GM12865 (cell line): ENCODE measurements at regions not wholly inside any gene's neighbourhood (a gene's known extent, or its start where the extent isn't known, plus 50 kb on each side); places are given as distances from the start of the nearest gene placed in this dataset.
"Not testable (repeated sequence)": the region's sequence is repeated elsewhere in the genome, so short reads cannot be mapped to it uniquely, and the experiment has no call there.

Source experiments
- DNase-seq: peaks from one replicate; pipeline ENCODE4 v3.0.0; 2010; ENCODE audit warnings: low read depth
- H3K4me3 ChIP-seq: 2 replicates; pipeline ENCODE4 v1.5.1; 2011; ENCODE audit warnings: mild to moderate bottlenecking, low read depth, low read length, control low read depth
- TF ChIP-seq, protein P1 (sequence below): IDR thresholded peaks from 2 replicates; pipeline ENCODE4 v1.5.1; 2011; ENCODE audit warnings: low read length, control low read depth, low read depth, inconsistent platforms; ENCODE audit not compliant: insufficient read depth; ENCODE audit errors: missing control alignments

- no peak overlapping the region for H3K4me3 ChIP-seq
- DNase-seq = no peak
- TF ChIP-seq, protein P1, sequence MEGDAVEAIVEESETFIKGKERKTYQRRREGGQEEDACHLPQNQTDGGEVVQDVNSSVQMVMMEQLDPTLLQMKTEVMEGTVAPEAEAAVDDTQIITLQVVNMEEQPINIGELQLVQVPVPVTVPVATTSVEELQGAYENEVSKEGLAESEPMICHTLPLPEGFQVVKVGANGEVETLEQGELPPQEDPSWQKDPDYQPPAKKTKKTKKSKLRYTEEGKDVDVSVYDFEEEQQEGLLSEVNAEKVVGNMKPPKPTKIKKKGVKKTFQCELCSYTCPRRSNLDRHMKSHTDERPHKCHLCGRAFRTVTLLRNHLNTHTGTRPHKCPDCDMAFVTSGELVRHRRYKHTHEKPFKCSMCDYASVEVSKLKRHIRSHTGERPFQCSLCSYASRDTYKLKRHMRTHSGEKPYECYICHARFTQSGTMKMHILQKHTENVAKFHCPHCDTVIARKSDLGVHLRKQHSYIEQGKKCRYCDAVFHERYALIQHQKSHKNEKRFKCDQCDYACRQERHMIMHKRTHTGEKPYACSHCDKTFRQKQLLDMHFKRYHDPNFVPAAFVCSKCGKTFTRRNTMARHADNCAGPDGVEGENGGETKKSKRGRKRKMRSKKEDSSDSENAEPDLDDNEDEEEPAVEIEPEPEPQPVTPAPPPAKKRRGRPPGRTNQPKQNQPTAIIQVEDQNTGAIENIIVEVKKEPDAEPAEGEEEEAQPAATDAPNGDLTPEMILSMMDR = no peak
Measured at GRCh38 chr2:128611421-128612320, 293.0 kb upstream of the HS6ST1 start.

DNA sequence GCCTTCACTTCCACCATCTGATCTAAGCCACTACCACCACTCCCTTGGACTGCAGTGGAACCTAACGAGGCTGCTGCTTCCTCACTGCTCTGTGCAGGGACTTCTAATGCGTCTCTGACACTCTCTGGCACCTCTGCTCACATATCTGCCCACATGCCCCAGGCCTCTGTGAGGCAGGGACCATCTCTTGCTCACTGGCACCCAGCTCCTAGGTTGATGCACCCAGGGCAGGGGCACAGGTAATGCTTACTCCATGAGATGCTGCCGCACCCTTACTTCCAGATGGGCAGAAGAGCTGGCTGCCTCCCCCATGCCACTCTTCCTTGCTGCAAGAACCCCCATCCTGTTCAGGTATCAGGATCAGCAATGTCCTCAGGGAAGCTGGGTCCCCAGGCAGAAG, 294.0 kb upstream of the HS6ST1 start:
- no peak for DNase-seq
- TF ChIP-seq, protein P1 = no peak
- H3K4me3 ChIP-seq = no peak overlapping the region

DNA sequence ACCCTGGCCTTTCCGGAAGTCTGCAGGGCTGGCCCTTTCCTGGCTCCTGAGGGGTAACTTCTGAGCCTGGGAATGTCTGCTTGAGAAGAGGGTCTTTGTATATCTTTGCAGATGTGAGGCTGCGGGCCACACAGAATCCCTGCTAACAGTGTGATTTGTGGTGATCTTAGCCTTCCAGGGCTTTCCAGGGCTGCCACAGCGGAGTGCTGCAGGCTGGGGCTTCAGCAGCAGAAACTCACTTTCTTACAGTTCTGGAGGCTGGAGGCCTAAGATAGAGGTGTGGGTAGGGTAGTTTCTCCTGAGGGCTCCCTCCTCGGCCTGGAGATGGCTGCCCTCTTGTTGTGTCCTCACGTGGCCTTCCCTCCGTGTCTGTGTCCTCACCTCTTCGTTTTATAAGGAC, 294.7 kb upstream of the HS6ST1 start:
- no peak for DNase-seq
- TF ChIP-seq, protein P1 = no peak
- H3K4me3 ChIP-seq = no peak overlapping the region

DNA sequence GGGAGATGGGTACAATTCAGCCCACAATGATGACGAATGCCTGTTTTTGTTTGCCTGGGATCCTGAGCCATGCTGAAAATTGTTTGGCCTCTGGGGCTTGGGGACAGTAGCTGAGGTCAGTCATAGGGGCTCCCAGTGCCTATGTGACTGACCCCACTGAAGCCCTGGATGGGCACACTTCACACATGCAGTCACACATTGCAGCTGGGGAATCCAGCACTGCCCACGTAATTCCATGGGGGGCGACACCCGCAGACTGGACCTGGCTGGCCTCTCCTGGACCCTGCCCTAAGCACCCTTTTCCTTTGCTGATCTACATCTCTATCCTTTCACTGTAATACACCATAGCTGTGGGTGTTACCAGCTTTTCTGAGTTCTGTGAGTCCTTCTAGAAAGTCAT, 295.2 kb upstream of the HS6ST1 start:
- H3K4me3 ChIP-seq = no peak overlapping the region
- DNase-seq = no peak
- TF ChIP-seq, protein P1 = no peak

DNA sequence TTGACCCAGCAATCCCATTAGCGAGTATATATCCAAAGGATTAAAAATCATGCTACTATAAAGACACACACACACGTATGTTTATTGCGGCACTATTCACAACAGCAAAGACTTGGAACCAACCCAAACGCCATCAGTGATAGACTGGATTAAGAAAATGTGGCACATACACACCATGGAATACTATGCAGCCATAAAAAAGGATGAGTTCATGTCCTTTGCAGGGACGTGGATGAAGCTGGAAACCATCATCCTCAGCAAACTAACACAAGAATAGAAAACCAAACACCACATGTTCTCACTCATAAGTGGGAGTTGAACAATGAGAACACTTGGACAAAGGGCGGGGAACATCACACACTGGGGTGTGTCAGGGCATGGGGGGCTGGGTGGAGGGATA, 296.2 kb upstream of the HS6ST1 start:
- DNase-seq, H3K4me3 ChIP-seq: not testable (repeated sequence)

DNA sequence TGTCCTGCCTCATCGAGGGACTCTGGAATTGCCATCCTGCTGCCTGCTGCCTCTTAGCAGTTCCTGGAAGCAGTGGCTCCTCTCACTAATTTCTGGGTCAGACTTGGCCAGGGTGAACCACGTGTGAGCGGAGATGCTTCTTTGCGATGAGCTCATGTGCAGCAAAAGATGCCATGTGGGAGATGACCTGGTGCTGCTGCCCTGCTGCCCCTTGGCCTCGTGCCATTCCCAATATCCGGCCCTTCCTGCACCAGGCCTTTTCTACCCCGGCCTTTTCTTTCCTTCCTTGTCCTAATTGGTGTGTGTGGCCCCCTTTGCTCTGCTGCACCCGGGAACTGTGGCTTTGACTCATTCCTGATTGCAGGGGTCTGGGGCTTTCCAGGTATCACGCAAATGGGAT, 296.9 kb upstream of the HS6ST1 start:
- TF ChIP-seq, protein P1 = no peak
- DNase-seq = no peak
- no peak overlapping the region for H3K4me3 ChIP-seq

DNA sequence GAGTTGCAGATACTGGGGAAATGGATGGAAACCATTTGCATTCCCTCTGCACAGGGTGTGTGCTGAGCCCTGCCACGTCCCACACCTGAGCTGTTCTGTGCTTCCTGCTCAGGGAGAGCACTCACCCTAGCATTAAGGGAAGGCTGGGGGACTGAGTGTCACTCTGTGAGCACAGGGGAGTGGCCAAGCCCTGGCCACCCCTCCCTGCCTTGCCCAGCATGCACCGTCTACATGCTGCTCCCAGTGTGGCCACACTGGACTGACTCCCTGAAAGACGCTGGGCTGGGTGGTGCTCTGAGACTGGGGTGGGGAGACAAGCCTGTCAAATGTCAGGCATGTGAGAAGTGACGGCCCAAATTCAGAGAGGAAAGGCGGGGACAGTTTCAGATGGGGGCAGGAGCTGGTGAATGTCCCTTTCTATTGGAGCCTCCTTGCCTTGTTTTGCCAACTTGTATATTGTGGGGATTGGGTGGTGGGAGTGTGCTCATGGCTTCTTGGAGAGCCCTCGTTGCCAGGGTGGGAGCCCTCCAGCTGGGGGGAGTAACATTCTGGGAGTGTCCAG, 298.4 kb upstream of the HS6ST1 start:
- DNase-seq = no peak
- TF ChIP-seq, protein P1 = no peak
- no peak overlapping the region for H3K4me3 ChIP-seq
